ENCODE measurements at regions not wholly inside any gene's neighbourhood (a gene's known extent, or its start where the extent isn't known, plus 50 kb on each side); places are given as distances from the start of the nearest gene placed in this dataset.

GRCh38 chr6:11640486-11640885 lies 102.9 kb downstream of the TMEM170B start:
- Histone ChIP-seq H2BK15ac (ENCODE audit: low read depth, low read length) (no peak overlapping the region), H2BK20ac (ENCODE audit: low read depth, low read length) (no peak overlapping the region), H4K20me1 (ENCODE audit: insufficient read depth, low read length) (no peaks in the 10 kb centered on the region), H3K4me1 (ENCODE audit: control insufficient read depth, insufficient read depth, low read length) (peaks cover 6% of the 10 kb centered on the region; the same call in 1 of the 2 replicates), H3K4ac (ENCODE audit: low read depth, low read length) (peak overlapping the region; percentile 10; the same call in 1 of the 2 replicates), H2BK5ac (ENCODE audit: low read depth, low read length, poor library complexity, severe bottlenecking) (no peak overlapping the region), H4K8ac (ENCODE audit: low read depth in 2 of 2, low read length in 2 of 2) (no peak overlapping the region), H4K5ac (ENCODE audit: low read depth, low read length) (no peak overlapping the region), H2AK9ac (replicated peaks; ENCODE audit: low read depth, low read length, poor library complexity) (no peak overlapping the region), H3K18ac (ENCODE audit: low read depth, low read length) (no peak overlapping the region), H3K9ac (ENCODE audit: low read depth, low read length) (no peak overlapping the region), H3K27ac (ENCODE audit: insufficient read depth, low read length) (no peak overlapping the region), H3K36me3 (ENCODE audit: control insufficient read depth, insufficient read depth, low read length) (no peaks in the 10 kb centered on the region), H3K23ac (ENCODE audit: low read depth, low read length) (no peak overlapping the region), H2BK120ac (ENCODE audit: low read depth, low read length) (no peak overlapping the region), H2AFZ (replicated peaks; ENCODE audit: low read length, poor library complexity) (no peak overlapping the region), H2AK5ac (ENCODE audit: low read depth, low read length) (no peak overlapping the region), H3K4me3 (ENCODE audit: insufficient read depth, low read depth, low read length) (no peak overlapping the region), H3K9me3 (ENCODE audit: control insufficient read depth, insufficient read depth, low read length) (no peaks in the 10 kb centered on the region), H4K91ac (ENCODE audit: insufficient read depth, low read depth, low read length) (no peak overlapping the region), H3K56ac (ENCODE audit: extremely low read depth, insufficient read depth, low read length) (no peak overlapping the region), H3K79me1 (ENCODE audit: low read depth in 1 of 2, low read length in 2 of 2) (no peaks in the 10 kb centered on the region), H3K4me2 (ENCODE audit: low read depth, low read length) (no peak overlapping the region), H3K27me3 (ENCODE audit: control insufficient read depth, insufficient read depth, low read length) (no peaks in the 10 kb centered on the region), H3K14ac (replicated peaks; ENCODE audit: low read depth, low read length) (no peak overlapping the region), H3K9me1 (ENCODE audit: insufficient read depth, low read length) (peaks cover 7% of the 10 kb centered on the region; the same call in 1 of the 2 replicates)
- TF ChIP-seq USF2 (IDR thresholded peaks at IDR 0.05; ENCODE audit: low read depth, low read length) (no peak), RCOR1 (IDR thresholded peaks at IDR 0.05; ENCODE audit: insufficient replicate concordance, low read length) (no peak), ELK1 (IDR thresholded peaks at IDR 0.05; ENCODE audit: borderline replicate concordance, low read depth, low read length) (no peak), MXI1 (IDR thresholded peaks at IDR 0.05; ENCODE audit: borderline replicate concordance, low read depth, low read length) (no peak), MAZ (IDR thresholded peaks at IDR 0.05; ENCODE audit: borderline replicate concordance, low read depth, low read length) (no peak), RAD21 (IDR thresholded peaks at IDR 0.05; ENCODE audit: low read length) (no peak), CHD1 (IDR thresholded peaks at IDR 0.05; ENCODE audit: low read depth, low read length) (no peak), MAFK (IDR thresholded peaks at IDR 0.05; ENCODE audit: low read depth, low read length) (no peak), NFE2L2 (IDR thresholded peaks at IDR 0.05; ENCODE audit: low read depth, low read length) (no peak), SMC3 (IDR thresholded peaks at IDR 0.05; ENCODE audit: low read depth, low read length) (no peak), CEBPB (IDR thresholded peaks at IDR 0.05; ENCODE audit: low read depth, low read length) (no peak)
- in situ Hi-C loops (cut with MboI; ENCODE audit: low sequenced_read_pairs) (no loop called here), intact Hi-C loops (cut with micrococcal nuclease) (no loop called here), dilution Hi-C loops (cut with HindIII; ENCODE audit: low sequenced_read_pairs, unreplicated experiment) (no loop called here)
- WGBS, 2 experiments (ENCODE audit: extremely low coverage in 2 of 2, insufficient read length in 1 of 2) = no CpG with 5 or more reads among the region's 1 CpG
- no TSS peak for BruUV-seq (replicated peaks)
- no peak for DNase-seq
- ATAC-seq (ENCODE audit: low read depth) = no peak
- POLR2A ChIA-PET (ENCODE audit: unreplicated experiment) = no interaction called here
- CTCF ChIA-PET = no interaction called here
